Inflammatory macrophage treated with lipopolysaccharide for 4 hours (primary cell): ENCODE measurements at regions not wholly inside any gene's neighbourhood (a gene's known extent, or its start where the extent isn't known, plus 50 kb on each side); places are given as distances from the start of the nearest gene placed in this dataset.

Source experiments
- DNase-seq: peaks from one replicate; pipeline ENCODE4 v3.0.0-alpha.2; 2020

- DNase-seq: no peak
These were observed 58.0 kb upstream of the CHST1 start for GRCh38 chr11:45723397-45723796.

DNA sequence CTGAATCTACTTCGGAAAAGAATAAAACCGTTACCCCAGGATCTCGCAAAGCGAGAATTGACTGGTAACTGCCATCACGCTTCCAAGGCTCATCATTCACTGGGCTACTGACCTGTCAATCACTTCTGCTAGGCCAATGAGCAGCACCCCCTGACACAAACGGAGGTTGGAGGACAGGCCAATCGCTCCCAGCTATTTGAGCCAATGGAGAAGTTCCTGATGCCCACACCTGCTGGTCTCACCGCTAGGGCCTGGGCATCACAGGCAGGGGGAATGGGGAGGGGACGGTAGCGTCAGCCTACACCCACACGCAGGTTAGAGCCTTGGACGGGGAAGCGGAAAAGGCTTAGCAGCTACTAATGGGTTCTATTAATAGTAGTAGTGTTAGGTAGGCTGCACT is 56.7 kb upstream of the CHST1 start:
- no peak for DNase-seq

GRCh38 chr11:45717526-45717925 is 52.1 kb upstream of the CHST1 start:
- DNase-seq: no peak

DNA sequence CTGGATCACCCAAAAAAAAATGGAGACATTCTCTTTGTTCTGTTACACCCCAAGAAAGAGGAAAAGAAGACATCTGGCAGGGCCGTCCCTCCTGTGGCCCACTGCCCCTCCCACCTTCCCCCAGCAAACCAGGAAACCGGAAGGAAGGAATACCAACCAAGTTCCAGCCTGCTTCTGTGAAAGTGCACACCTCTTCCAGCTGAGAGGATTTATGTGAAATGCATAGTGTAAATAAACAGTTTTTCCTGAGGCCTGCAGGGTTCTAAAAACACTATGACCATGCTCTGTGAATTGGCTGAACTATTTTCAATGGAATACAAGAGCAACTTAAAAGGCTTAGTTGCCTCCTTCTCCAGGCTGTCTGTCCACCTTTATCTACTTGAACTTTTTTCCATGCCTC is 50.0 kb upstream of the CHST1 start:
- no peak for DNase-seq
